ENCODE measurements at regions not wholly inside any gene's neighbourhood (a gene's known extent, or its start where the extent isn't known, plus 50 kb on each side); places are given as distances from the start of the nearest gene placed in this dataset.

DNA sequence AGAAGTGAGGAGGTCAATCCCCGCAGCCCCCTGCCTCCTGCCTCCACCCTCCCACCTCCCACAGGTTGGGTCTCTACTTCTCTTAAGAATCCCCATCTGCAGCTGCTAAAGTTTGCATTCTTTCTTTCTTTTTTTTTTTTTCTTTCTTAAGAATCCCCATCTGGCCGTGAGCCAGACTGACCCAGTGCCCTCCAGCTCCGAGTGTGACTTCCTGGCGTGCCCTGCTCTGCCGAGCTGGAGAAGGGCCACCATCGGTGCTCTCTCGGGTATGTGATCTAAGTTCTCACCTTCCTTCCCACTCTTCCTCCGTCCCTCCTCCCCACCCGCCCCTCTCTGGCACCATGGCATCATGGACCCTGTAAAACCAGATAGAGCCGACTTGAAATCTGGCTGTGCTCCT lies 66.7 kb upstream of the LMO1 start:
- TF ChIP-seq, protein P1, sequence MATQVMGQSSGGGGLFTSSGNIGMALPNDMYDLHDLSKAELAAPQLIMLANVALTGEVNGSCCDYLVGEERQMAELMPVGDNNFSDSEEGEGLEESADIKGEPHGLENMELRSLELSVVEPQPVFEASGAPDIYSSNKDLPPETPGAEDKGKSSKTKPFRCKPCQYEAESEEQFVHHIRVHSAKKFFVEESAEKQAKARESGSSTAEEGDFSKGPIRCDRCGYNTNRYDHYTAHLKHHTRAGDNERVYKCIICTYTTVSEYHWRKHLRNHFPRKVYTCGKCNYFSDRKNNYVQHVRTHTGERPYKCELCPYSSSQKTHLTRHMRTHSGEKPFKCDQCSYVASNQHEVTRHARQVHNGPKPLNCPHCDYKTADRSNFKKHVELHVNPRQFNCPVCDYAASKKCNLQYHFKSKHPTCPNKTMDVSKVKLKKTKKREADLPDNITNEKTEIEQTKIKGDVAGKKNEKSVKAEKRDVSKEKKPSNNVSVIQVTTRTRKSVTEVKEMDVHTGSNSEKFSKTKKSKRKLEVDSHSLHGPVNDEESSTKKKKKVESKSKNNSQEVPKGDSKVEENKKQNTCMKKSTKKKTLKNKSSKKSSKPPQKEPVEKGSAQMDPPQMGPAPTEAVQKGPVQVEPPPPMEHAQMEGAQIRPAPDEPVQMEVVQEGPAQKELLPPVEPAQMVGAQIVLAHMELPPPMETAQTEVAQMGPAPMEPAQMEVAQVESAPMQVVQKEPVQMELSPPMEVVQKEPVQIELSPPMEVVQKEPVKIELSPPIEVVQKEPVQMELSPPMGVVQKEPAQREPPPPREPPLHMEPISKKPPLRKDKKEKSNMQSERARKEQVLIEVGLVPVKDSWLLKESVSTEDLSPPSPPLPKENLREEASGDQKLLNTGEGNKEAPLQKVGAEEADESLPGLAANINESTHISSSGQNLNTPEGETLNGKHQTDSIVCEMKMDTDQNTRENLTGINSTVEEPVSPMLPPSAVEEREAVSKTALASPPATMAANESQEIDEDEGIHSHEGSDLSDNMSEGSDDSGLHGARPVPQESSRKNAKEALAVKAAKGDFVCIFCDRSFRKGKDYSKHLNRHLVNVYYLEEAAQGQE (IDR thresholded peaks at IDR 0.05; ENCODE audit: insufficient read depth in 1 of 2, low read depth in 2 of 2, low read length in 2 of 2): no peak
- TF ChIP-seq POLR2AphosphoS5 (IDR thresholded peaks at IDR 0.05; ENCODE audit: low read depth, low read length) (no peak), SIN3A (IDR thresholded peaks at IDR 0.05; ENCODE audit: borderline replicate concordance, insufficient read depth, low read length) (no peak)
